GM21528 (cell line): ENCODE measurements at regions not wholly inside any gene's neighbourhood (a gene's known extent, or its start where the extent isn't known, plus 50 kb on each side); places are given as distances from the start of the nearest gene placed in this dataset.

ENCODE experiments used
- ATAC-seq: cut with Tn5 transposase; IDR thresholded peaks from one replicate; pipeline ENCODE4 v1.9.1; 2021; ENCODE audit warnings: mild to moderate bottlenecking, moderate library complexity; ENCODE audit not compliant: unreplicated experiment, low FRiP score

DNA sequence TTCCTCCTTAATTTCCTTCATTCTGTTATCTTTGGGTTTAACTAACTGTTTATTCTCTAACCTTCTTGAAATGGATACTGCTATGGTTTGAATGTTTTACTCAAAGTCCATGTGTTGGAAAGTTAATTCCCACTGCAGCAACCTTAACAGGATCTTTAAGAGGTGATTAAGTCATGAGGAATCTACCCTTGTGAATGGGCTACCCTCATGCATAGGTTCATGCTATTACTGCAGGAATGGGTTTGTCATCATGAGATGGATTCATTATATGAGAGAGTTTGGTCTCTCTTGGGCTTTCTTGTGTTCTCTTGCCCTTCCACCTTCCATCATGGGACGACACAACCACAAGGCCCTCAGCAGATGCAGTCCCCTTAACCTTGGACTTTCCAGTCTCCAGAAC, 516.9 kb downstream of the ADGRL2 start:
- no peak for ATAC-seq

DNA sequence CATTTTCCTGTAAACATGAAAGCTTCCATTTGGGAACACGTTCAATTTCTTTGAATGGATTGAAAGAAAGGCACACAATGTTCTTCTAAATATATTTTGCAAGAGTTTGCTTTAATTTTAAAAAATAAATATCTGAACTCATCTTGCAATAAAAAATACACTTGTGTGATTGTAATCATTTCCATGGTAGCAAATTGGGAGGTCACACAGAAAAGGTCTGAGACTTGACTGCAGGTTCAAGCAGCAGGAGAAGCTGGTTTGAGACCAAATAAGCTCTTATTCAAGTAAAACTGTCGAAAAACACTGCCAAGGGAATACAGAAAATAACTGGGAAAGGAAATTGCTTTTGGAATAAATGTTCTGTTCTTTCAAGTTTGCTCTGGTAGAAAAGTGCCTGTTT, 498.9 kb downstream of the ADGRL2 start:
- ATAC-seq: no peak

DNA sequence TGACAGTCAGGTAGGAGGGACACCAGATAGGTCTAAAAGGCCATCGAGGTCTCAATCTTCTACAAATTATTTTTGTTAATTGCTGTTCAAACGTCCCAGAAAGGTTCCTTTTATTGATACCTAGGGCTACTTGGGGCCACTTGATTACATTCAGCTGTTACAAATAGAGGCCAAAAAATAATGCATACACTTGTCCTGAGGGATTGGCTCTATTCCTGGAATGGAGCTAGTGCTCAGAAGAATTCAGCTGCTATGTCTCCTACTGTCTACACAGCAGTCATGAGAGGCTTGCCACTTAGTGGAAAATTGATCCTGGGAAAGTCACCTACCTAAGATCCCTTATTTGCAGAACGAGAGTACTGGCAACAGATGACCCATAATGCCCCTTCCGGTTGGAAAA, 498.3 kb downstream of the ADGRL2 start:
- no peak for ATAC-seq

DNA sequence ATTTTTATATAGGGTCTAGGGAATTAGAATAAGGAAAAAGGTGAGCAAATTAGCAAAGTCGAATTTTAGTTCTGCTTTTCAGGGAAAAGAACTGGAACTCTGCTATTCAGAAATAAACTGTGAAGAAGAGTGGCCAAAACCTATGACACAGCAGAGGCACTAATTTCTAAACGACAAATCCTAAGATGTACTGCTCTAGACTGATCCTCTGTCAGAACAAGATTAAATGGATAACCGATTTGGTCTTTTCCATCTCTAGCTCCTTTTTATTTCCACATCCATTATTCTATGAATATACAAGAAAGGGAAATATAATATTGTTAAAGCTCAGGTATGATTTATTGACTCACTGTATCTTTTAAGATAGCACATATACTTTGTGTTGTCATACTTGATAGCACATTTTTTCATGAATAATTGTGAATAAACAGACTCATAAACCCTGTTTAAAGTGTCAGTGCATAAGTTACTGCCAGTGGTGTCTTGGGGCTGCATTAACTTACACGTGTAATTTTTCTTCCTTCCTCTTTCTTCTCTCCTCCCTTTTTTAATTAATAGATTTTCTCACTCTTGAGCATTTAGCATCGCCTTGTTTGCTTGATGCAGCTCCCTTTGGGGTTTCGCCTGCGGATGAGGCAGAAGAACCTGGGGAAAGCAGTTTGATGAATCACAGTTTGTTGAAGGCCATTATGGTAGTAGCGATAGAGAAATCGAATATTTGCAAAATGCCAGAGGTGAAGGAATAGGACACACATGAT, 496.6 kb downstream of the ADGRL2 start:
- no peak for ATAC-seq

DNA sequence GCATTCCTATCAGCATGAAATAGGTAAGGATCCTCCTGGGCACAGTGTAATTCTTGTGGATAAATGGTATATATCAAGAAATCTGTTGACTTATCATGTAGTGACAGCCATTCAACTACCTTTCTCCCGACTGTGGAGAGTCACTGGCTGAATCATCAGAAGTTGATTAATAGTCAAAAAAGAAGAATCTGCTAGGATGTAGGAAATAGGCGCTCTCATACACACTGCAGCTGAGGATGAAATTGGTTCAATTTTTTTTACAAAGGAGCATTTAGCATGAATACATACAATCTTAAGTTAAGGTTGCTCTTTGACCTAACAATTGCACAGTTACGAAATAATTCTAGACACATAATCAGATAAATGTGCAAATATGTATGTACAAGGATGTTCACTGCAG, 486.8 kb downstream of the ADGRL2 start:
- no peak for ATAC-seq

GRCh38 chr1:82284213-82284612, 483.5 kb downstream of the ADGRL2 start:
- no peak for ATAC-seq

DNA sequence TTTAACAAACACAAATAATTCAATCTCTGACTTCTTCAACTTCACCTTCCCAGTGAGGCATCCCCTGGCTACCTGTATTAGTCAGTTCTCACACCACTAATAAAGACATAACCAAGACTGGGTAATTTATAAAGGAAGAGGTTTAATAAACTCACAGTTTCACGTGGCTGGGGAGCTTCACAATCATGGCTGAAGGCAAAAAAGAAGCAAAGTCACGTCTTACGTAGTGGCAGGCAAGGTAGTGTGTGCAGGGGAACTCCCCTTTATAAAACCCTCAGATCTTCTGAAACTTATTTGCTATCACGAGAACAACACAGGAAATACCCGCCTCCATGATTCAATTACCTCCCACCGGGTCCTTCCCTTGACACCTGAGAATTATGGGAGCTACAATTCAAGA, 478.5 kb downstream of the ADGRL2 start:
- no peak for ATAC-seq

GRCh38 chr1:82273816-82274215, 473.1 kb downstream of the ADGRL2 start:
- no peak for ATAC-seq

DNA sequence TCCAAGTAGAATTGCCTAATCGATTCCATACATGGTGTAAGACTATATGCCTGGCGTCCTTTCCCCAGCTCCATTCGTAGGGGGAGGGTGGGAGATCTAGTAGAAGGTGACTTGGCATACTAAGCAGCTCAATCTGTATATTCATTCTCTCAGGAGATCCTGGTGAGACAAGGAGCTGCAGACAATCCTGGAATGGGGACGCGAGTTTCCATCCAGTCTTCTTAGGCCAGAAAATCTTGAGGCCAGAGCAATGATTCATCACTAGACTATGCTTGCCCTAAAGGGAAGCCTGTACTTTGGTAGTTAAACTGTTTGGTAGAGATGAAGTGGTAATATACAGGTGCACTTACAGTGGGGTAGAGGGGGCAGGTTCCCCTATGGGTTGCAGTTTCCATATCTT, 468.7 kb downstream of the ADGRL2 start:
- no peak for ATAC-seq

- ATAC-seq: no peak
These were observed 468.1 kb downstream of the ADGRL2 start for GRCh38 chr1:82268826-82269225.

DNA sequence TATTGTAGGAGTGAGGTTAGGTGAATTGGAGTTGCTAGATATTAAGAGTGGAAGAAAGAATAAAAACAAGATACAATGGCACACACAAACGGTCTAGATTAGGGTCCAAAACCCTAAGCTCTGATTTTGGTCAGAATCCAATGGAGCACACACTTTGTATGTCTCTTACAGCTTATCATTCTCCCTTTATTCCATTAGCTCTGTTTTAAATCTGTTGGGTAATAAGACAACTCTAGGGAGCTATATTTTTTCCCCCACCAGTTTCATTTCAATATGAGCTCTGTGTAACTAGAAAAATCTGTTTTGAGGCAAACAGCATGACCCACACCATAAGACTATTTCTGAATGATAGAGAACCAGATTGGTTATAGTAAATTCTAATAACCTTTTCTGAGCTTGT, 465.6 kb downstream of the ADGRL2 start:
- ATAC-seq: no peak

DNA sequence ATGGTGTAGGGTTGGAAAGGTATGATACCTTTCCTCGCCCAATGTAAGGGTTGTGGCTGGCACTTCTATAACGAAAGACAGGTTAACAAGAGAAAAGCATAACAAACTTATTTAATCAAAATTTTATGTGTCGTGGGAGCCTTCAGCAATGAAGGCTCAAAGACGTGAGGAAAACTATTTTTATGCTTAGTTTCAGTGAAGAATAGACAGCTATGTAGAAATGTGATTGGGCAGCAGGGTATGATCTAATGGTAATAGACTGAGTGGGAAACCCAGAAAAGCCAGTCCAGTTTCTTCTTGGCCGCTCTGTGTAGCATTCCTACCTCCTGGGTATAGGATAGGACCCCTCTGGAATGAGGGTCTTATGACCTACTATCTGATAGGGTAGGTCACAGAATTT, 464.7 kb downstream of the ADGRL2 start:
- no peak for ATAC-seq

- ATAC-seq: no peak
These were observed 464.1 kb downstream of the ADGRL2 start for GRCh38 chr1:82264802-82265201.

- no peak for ATAC-seq
These were observed 462.7 kb downstream of the ADGRL2 start for GRCh38 chr1:82263396-82263795.

DNA sequence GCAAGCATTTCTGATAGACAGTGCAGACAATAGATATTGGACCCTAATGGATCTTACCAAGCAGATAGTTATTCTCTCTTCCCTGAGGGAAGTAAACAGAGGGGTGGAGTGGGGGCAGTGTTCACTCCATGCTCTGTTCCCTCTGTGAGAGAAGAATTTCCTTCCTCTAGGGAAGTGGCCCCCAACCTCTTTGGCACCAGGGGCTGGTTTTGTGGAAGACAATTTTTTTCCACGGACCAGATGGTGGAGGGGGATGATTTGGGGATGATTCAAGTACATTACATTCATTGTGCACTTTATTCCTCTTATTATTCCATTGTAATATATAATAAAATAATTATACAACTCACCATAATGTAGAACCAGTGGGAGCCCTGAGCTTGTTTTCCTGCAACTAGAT, 459.9 kb downstream of the ADGRL2 start:
- no peak for ATAC-seq

- ATAC-seq: no peak
These were observed 459.3 kb downstream of the ADGRL2 start for GRCh38 chr1:82260051-82260450.

DNA sequence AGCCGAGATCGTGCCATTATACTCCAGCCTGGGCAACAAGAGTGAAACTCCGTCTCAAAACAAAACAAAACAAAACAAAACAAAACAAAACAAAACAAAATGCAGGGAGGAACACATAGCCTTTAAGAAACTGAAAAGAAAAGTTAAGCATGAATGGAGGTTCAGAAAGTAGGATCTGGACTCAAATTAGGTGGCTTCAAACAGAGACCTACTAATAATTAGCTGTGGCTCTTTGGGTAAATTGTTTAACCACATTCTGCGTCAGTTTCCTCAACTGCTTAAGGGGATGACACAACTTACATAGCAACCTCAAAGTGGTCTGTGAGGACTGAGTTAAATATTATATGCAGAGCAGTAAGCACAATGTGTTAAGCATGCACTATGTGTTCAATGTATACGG, 458.2 kb downstream of the ADGRL2 start:
- ATAC-seq: no peak

DNA sequence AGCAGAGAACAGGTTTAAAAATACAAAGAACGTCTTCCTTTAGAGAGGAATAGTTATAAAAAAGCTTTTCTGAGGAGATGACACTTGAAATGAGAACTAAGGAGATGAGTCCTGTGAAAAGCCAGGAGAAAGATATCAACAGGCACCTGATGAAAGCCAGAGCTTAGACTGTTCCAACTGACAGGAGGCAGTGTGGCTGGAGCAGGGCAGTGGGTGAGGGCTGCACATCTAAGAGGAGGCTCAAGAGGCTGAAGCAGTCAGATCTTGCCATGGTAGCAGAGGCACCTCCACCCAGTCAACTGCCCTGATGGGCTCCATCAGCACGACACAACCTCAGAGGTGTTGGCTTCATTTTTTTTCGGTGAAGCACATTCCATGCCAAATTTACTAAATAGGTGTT, 445.3 kb downstream of the ADGRL2 start:
- ATAC-seq: no peak

DNA sequence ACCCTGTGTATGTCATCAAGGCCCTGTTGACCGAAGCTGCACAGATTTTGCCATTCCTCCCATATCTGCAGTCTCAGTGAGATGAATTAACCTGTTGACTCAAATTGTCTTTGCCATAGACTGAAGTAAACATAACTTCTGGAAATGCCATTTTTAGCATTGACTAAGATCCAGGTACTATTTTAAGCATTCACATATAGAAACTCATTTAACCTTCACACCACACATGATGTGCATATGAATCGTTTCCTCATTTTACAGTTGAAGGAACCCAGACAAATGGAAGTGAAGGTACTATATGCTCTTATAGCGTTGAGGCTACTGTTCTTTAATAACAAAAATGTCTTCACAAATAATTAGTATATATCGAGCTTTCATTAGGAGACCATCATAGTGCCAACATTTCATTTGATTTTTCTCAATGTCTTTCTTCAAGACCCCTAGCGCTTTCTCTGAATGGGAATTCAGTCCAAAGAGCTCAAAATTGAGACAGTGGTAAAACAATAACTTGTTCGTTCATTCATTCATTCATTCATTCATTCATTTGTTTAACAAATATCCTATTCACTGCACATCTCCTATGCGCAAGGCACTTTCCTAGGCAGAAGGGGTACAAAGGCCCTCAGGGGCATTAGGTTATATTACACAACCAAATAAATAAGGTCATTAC, 444.7 kb downstream of the ADGRL2 start:
- ATAC-seq: no peak

GRCh38 chr1:82240571-82240970, 439.8 kb downstream of the ADGRL2 start:
- ATAC-seq: no peak

DNA sequence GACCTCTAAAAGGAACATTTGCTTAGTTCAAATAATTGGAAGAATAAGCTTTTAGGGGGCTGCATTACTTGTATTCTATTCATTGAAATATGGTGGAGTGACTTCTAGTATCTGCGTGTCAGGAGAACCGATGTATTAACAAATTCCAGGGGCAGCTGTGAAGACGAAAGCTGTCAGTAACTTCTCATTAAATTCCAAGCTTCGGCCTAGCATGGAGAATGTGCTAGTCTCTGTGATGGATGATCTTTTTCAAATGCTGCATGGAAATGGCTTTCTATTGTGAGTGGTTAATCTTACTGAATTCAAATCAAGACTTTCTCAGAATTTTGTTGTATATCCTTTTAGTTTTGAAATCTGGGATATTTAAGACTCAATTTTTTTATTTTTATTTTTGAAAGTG, 429.9 kb downstream of the ADGRL2 start:
- no peak for ATAC-seq
